GM19468 (cell line): ENCODE measurements at regions not wholly inside any gene's neighbourhood (a gene's known extent, or its start where the extent isn't known, plus 50 kb on each side); places are given as distances from the start of the nearest gene placed in this dataset.
"Not testable (repeated sequence)": the region's sequence is repeated elsewhere in the genome, so short reads cannot be mapped to it uniquely, and the experiment has no call there.

Source experiments
- ATAC-seq: cut with Tn5 transposase; IDR thresholded peaks from one replicate; pipeline ENCODE4 v1.9.1; 2021; ENCODE audit warnings: mild to moderate bottlenecking, moderate library complexity, moderate number of reproducible peaks; ENCODE audit not compliant: unreplicated experiment; ENCODE audit errors: extremely low read depth

GRCh38 chr13:67934617-67935330 is 704.6 kb upstream of the PCDH9 start:
- ATAC-seq, result no peak

GRCh38 chr13:67932991-67933390 is 702.9 kb upstream of the PCDH9 start:
- ATAC-seq, result no peak

- ATAC-seq, result no peak
These were observed 687.3 kb upstream of the PCDH9 start for GRCh38 chr13:67917291-67917987.

- no peak for ATAC-seq
These were observed 686.5 kb upstream of the PCDH9 start for GRCh38 chr13:67916650-67917049.

- ATAC-seq, result no peak
These were observed 684.4 kb upstream of the PCDH9 start for GRCh38 chr13:67914535-67914934.

GRCh38 chr13:67902960-67903359 is 672.8 kb upstream of the PCDH9 start:
- not testable (repeated sequence) for ATAC-seq

- no peak for ATAC-seq
These were observed 650.8 kb upstream of the PCDH9 start for GRCh38 chr13:67880916-67881315.

- ATAC-seq, result no peak
These were observed 648.2 kb upstream of the PCDH9 start for GRCh38 chr13:67878376-67878775.

GRCh38 chr13:67877031-67877430 is 646.9 kb upstream of the PCDH9 start:
- no peak for ATAC-seq

GRCh38 chr13:67867206-67867605 is 637.1 kb upstream of the PCDH9 start:
- no peak for ATAC-seq

GRCh38 chr13:67860315-67860714 is 630.2 kb upstream of the PCDH9 start:
- no peak for ATAC-seq

GRCh38 chr13:67859904-67860303 is 629.8 kb upstream of the PCDH9 start:
- no peak for ATAC-seq

- no peak for ATAC-seq
These were observed 627.6 kb upstream of the PCDH9 start for GRCh38 chr13:67857581-67858310.

GRCh38 chr13:67856955-67857354 is 626.8 kb upstream of the PCDH9 start:
- no peak for ATAC-seq

- no peak for ATAC-seq
These were observed 625.7 kb upstream of the PCDH9 start for GRCh38 chr13:67855741-67856238.

GRCh38 chr13:67854990-67855389 is 624.9 kb upstream of the PCDH9 start:
- no peak for ATAC-seq

GRCh38 chr13:67844574-67844973 is 614.4 kb upstream of the PCDH9 start:
- ATAC-seq, result no peak

- ATAC-seq, result no peak
These were observed 610.9 kb upstream of the PCDH9 start for GRCh38 chr13:67841071-67841470.

- ATAC-seq, result no peak
These were observed 603.4 kb upstream of the PCDH9 start for GRCh38 chr13:67833564-67833963.

GRCh38 chr13:67829641-67830040 is 599.5 kb upstream of the PCDH9 start:
- ATAC-seq, result no peak

GRCh38 chr13:67827992-67828391 is 597.9 kb upstream of the PCDH9 start:
- ATAC-seq, result no peak
